Epithelial cell of esophagus (primary cell): ENCODE measurements at regions not wholly inside any gene's neighbourhood (a gene's known extent, or its start where the extent isn't known, plus 50 kb on each side); places are given as distances from the start of the nearest gene placed in this dataset.

Experiments
- DNase-seq: peaks from one replicate; pipeline ENCODE4 v3.0.0; 2010; ENCODE audit warnings: low read depth
- H3K4me3 ChIP-seq: 2 replicates; pipeline ENCODE4 v1.5.1; 2011; ENCODE audit warnings: mild to moderate bottlenecking, low read length, control low read depth
- CTCF ChIP-seq: IDR thresholded peaks from 2 replicates; pipeline ENCODE4 v1.5.1; 2011; ENCODE audit warnings: low read depth, mild to moderate bottlenecking, low read length, control low read depth, inconsistent platforms; ENCODE audit not compliant: insufficient read depth; ENCODE audit errors: missing control alignments

- DNase-seq: no peak
- TF ChIP-seq CTCF: no peak
- H3K4me3 ChIP-seq: no peak overlapping the region
Measured at GRCh38 chr17:77756846-77757560, 201.5 kb upstream of the TNRC6C start.

GRCh38 chr17:77757561-77757898 lies 201.0 kb upstream of the TNRC6C start:
- no peak overlapping the region for H3K4me3 ChIP-seq
- no peak for DNase-seq
- no peak for TF ChIP-seq CTCF

GRCh38 chr17:77763023-77763422 lies 195.5 kb upstream of the TNRC6C start:
- no peak for TF ChIP-seq CTCF
- H3K4me3 ChIP-seq: no peak overlapping the region
- DNase-seq: no peak

GRCh38 chr17:77763575-77763974 lies 194.9 kb upstream of the TNRC6C start:
- no peak overlapping the region for H3K4me3 ChIP-seq
- no peak for DNase-seq
- TF ChIP-seq CTCF: no peak

- H3K4me3 ChIP-seq: no peak overlapping the region
- DNase-seq: no peak
- TF ChIP-seq CTCF: no peak
Measured at GRCh38 chr17:77765292-77765691, 193.2 kb upstream of the TNRC6C start.

- no peak overlapping the region for H3K4me3 ChIP-seq
- no peak for DNase-seq
- no peak for TF ChIP-seq CTCF
Measured at GRCh38 chr17:77767148-77767547, 191.4 kb upstream of the TNRC6C start.

GRCh38 chr17:77768248-77768852 lies 190.2 kb upstream of the TNRC6C start:
- no peak for TF ChIP-seq CTCF
- no peak for DNase-seq
- no peak overlapping the region for H3K4me3 ChIP-seq
